GM12878 (cell line): ENCODE measurements at regions not wholly inside any gene's neighbourhood (a gene's known extent, or its start where the extent isn't known, plus 50 kb on each side); places are given as distances from the start of the nearest gene placed in this dataset.
"Not testable (repeated sequence)": the region's sequence is repeated elsewhere in the genome, so short reads cannot be mapped to it uniquely, and the experiment has no call there.

Experiments used
- ATAC-seq: fragments of 200-7000 bp; cut with Tn5 transposase; 3 replicates; pipeline ENCODE4 v1.9.1; 2020; ENCODE audit warnings: mild to moderate bottlenecking, moderate library complexity
- BruUV-seq: library from RNA; stranded (reverse); fragments of 400-500 nt; replicated peaks from 2 replicates; lab custom pipeline; 2021; lab: Mats Ljungman, UMichigan
- CTCF ChIA-PET: fragments of 300-600 bp; sonication (Branson Sonifier 250); formaldehyde crosslinking; extraction: SDS; loops from one replicate; lab custom pipeline; 2021; ENCODE audit warnings: inconsistent platforms; lab: Yijun Ruan, JAX
- POLR2A ChIA-PET: fragments of 350-600 bp; formaldehyde crosslinking; extraction: SDS; loops from one replicate; lab custom pipeline; 2021; ENCODE audit warnings: inconsistent platforms; lab: Charles Lee
- RAD21 ChIA-PET: fragments of 300-600 bp; sonication (Branson Sonifier 250); formaldehyde crosslinking; loops from one replicate; lab custom pipeline; 2023; ENCODE audit warnings: antibody characterized with exemption; ENCODE audit not compliant: unreplicated experiment; lab: Charles Lee
- SMC1A ChIA-PET: fragments of 300-600 bp; sonication (Branson Sonifier 250); formaldehyde crosslinking; loops from one replicate; lab custom pipeline; 2023; ENCODE audit not compliant: unreplicated experiment, uncharacterized antibody; lab: Charles Lee
- DNase-seq: peaks from one replicate; pipeline ENCODE4 v3.0.0-alpha.2; 2011; ENCODE audit warnings: low read depth, low spot score
- FAIRE-seq: peaks from 3 replicates; lab custom pipeline; 2011; peaks lifted over from hg19 to GRCh38; lab: Jason Lieb, UNC
- H2AFZ ChIP-seq: 2 replicates; pipeline ENCODE4 v1.6.0; 2011; ENCODE audit warnings: low read depth, low read length, control low read depth; ENCODE audit not compliant: control insufficient read depth
- H3K27ac ChIP-seq: 2 replicates; pipeline ENCODE4 v1.5.1; 2011; ENCODE audit warnings: control low read depth; ENCODE audit not compliant: control insufficient read depth, insufficient read depth
- H3K27me3 ChIP-seq, 2 experiments: replicated peaks in 1 of 2; 2 replicates each; pipeline versions ENCODE4 v1.6.0 to v1.6.1; 2011; ENCODE audit warnings: low read length in 1 of 2; ENCODE audit not compliant: control insufficient read depth in 2 of 2, insufficient read depth in 2 of 2
- H3K36me3 ChIP-seq, 2 experiments: 2 replicates each; pipeline ENCODE4 v1.5.1; 2011; ENCODE audit warnings: low read length in 1 of 2; ENCODE audit not compliant: control insufficient read depth in 2 of 2, insufficient read depth in 2 of 2
- H3K4me1 ChIP-seq: 2 replicates; pipeline ENCODE4 v1.6.1; 2011; ENCODE audit warnings: mild to moderate bottlenecking, low read length, moderate library complexity, mixed read lengths; ENCODE audit not compliant: control insufficient read depth, insufficient read depth
- H3K4me2 ChIP-seq: 2 replicates; pipeline ENCODE4 v1.6.0; 2011; ENCODE audit warnings: control low read depth; ENCODE audit not compliant: control insufficient read depth, insufficient read depth
- H3K4me3 ChIP-seq: fragments of 200-600 bp; sonication (generic); 2 replicates; pipeline ENCODE4 v1.5.1; 2016
- H3K79me2 ChIP-seq: 2 replicates; pipeline ENCODE4 v1.6.0; 2011; ENCODE audit warnings: low read length; ENCODE audit not compliant: control insufficient read depth, insufficient read depth
- H3K9ac ChIP-seq: 2 replicates; pipeline ENCODE4 v1.8.0; 2011; ENCODE audit warnings: low read length, control low read depth, mixed read lengths; ENCODE audit not compliant: control insufficient read depth, insufficient read depth
- H3K9me3 ChIP-seq: replicated peaks from 3 replicates; pipeline ENCODE4 v1.5.1; 2011; ENCODE audit warnings: mild to moderate bottlenecking, low read length; ENCODE audit not compliant: control insufficient read depth, insufficient read depth
- H4K20me1 ChIP-seq: 2 replicates; pipeline ENCODE4 v1.6.0; 2011; ENCODE audit not compliant: control insufficient read depth, insufficient read depth
- ATF7 ChIP-seq: fragments of 450-650 bp; IDR thresholded peaks from 2 replicates; pipeline ENCODE4 v1.6.1; 2016; ENCODE audit warnings: low read depth, mild to moderate bottlenecking
- EZH2 ChIP-seq: IDR thresholded peaks from 2 replicates; pipeline ENCODE4 v1.6.1; 2012; ENCODE audit warnings: low read depth, mild to moderate bottlenecking, control low read depth, inconsistent platforms, low read length, borderline replicate concordance; ENCODE audit not compliant: control insufficient read depth
- HDGF ChIP-seq: fragments of 450-650 bp; IDR thresholded peaks from 2 replicates; pipeline ENCODE4 v1.6.1; 2016; ENCODE audit warnings: antibody characterized with exemption
- IRF4 ChIP-seq: IDR thresholded peaks from 2 replicates; pipeline ENCODE4 v1.6.1; 2011; ENCODE audit warnings: low read depth, low read length
- SPI1 ChIP-seq: IDR thresholded peaks from 2 replicates; pipeline ENCODE4 v1.6.1; 2011; ENCODE audit warnings: low read depth, mild to moderate bottlenecking, low read length, moderate library complexity, borderline replicate concordance; ENCODE audit not compliant: insufficient read depth
- TCF3 ChIP-seq: IDR thresholded peaks from 2 replicates; pipeline ENCODE4 v1.6.1; 2012; ENCODE audit warnings: low read depth, mild to moderate bottlenecking, low read length, borderline replicate concordance; ENCODE audit not compliant: insufficient read depth
- ZNF24 ChIP-seq: fragments of 450-650 bp; IDR thresholded peaks from 2 replicates; pipeline ENCODE4 v1.6.1; 2017; ENCODE audit warnings: antibody characterized with exemption, mild to moderate bottlenecking
- WGBS: methylation state at CpG from one replicate; pipeline ENCODE4 v1.1.6; 2016; ENCODE audit warnings: low lambda C conversion rate; ENCODE audit not compliant: insufficient replicate concordance, insufficient coverage; ENCODE audit errors: missing lambda C conversion rate; 5-methylcytosine and 5-hydroxymethylcytosine counted together
- in situ Hi-C: fragments of 300-500 bp; cut with MboI; formaldehyde crosslinking; loops from 9 replicates; pipeline ENCODE4 v1.14.3; 2018; ENCODE audit warnings: mixed read lengths
- intact Hi-C: fragments of 100-400 bp; cut with micrococcal nuclease; formaldehyde crosslinking; loops from one replicate; pipeline ENCODE4 v1.14.2; 2022; ENCODE audit not compliant: unreplicated experiment
- TF ChIP-seq, protein P1 (sequence below): fragments of 450-650 bp; formaldehyde crosslinking; IDR thresholded peaks from 2 replicates; pipeline ENCODE4 v1.4.0; 2020; ENCODE audit warnings: mild to moderate bottlenecking, moderate library complexity
- TF ChIP-seq, protein P2 (sequence below): IDR thresholded peaks from 2 replicates; pipeline ENCODE4 v1.6.1; 2012; ENCODE audit warnings: low read depth, low read length, improper control_type of control experiment

DNA sequence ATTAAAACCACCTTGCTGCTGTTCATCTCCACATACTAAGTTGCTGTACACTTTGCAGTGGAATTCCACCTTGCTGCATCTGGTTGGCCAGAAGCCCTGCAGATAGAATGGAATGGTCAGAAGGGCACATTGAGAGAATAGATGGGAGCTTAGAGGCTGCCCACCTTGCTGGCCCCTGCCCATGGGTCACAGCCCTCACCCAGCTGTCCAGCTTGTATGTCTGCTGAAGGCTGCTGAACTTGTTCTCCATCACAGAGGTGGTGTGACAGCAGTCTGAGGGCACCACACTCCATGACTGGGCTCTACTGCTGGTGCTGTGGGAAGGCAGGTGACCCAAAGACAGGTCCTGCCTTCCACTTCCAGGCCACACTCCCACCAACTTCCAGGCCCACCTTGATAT is 1755.4 kb downstream of the TP53TG3F start (continued):
- TF ChIP-seq, protein P1, sequence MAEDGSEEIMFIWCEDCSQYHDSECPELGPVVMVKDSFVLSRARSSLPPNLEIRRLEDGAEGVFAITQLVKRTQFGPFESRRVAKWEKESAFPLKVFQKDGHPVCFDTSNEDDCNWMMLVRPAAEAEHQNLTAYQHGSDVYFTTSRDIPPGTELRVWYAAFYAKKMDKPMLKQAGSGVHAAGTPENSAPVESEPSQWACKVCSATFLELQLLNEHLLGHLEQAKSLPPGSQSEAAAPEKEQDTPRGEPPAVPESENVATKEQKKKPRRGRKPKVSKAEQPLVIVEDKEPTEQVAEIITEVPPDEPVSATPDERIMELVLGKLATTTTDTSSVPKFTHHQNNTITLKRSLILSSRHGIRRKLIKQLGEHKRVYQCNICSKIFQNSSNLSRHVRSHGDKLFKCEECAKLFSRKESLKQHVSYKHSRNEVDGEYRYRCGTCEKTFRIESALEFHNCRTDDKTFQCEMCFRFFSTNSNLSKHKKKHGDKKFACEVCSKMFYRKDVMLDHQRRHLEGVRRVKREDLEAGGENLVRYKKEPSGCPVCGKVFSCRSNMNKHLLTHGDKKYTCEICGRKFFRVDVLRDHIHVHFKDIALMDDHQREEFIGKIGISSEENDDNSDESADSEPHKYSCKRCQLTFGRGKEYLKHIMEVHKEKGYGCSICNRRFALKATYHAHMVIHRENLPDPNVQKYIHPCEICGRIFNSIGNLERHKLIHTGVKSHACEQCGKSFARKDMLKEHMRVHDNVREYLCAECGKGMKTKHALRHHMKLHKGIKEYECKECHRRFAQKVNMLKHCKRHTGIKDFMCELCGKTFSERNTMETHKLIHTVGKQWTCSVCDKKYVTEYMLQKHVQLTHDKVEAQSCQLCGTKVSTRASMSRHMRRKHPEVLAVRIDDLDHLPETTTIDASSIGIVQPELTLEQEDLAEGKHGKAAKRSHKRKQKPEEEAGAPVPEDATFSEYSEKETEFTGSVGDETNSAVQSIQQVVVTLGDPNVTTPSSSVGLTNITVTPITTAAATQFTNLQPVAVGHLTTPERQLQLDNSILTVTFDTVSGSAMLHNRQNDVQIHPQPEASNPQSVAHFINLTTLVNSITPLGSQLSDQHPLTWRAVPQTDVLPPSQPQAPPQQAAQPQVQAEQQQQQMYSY (CRISPR knock-in tag), result no peak
- TF ChIP-seq IRF4, result no peak
- TF ChIP-seq ZNF24, result no peak
- TF ChIP-seq HDGF, result no peak
- TF ChIP-seq, protein P2, sequence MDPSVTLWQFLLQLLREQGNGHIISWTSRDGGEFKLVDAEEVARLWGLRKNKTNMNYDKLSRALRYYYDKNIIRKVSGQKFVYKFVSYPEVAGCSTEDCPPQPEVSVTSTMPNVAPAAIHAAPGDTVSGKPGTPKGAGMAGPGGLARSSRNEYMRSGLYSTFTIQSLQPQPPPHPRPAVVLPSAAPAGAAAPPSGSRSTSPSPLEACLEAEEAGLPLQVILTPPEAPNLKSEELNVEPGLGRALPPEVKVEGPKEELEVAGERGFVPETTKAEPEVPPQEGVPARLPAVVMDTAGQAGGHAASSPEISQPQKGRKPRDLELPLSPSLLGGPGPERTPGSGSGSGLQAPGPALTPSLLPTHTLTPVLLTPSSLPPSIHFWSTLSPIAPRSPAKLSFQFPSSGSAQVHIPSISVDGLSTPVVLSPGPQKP, result no peak
- TF ChIP-seq EZH2, result no peak
- no peak for TF ChIP-seq SPI1

DNA sequence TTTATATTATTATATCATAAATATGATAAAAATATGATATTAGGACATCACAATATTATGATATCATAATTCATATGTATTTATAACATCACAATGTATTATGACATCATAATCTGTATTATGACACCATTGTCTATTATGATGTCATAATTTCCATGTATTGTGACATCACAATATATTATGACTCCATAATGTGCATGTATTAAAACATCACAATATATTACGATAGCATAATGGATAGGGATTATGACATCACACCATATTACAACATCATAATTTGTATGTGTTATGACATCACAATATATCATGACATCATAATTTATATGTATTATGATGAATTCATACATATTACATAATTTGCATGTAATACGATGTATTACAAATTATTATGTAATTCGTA is 1755.9 kb downstream of the TP53TG3F start:
- DNase-seq (no peak), FAIRE-seq (no peak), ATAC-seq (no peak)
- no peak overlapping the region for H3K4me2 ChIP-seq
- H4K20me1 ChIP-seq, result no peaks in the 10 kb centered on the region
- H3K36me3 ChIP-seq, result no peaks in the 10 kb centered on the region
- ChIA-PET SMC1A (no interaction called here), POLR2A (no interaction called here), RAD21 (no interaction called here), CTCF (no interaction called here)
- H3K4me3 ChIP-seq, result no peak overlapping the region
- intact Hi-C loops, result no loop called here
- H2AFZ ChIP-seq, result no peak overlapping the region
- H3K79me2 ChIP-seq, result no peaks in the 10 kb centered on the region
- H3K27me3 ChIP-seq, result no peaks in the 10 kb centered on the region
- in situ Hi-C loops, result no loop called here
- H3K4me1 ChIP-seq, result no peaks in the 10 kb centered on the region
- H3K27ac ChIP-seq, result no peak overlapping the region
- WGBS, result 29% methylated on average over 3 of the region's 3 CpGs
- no TSS peak for BruUV-seq
- no peaks in the 10 kb centered on the region; the same call in 2 of the 3 replicates for H3K9me3 ChIP-seq
- H3K9ac ChIP-seq, result no peak overlapping the region
- no peak for TF ChIP-seq TCF3
- peak; percentile 71 for TF ChIP-seq ATF7

DNA sequence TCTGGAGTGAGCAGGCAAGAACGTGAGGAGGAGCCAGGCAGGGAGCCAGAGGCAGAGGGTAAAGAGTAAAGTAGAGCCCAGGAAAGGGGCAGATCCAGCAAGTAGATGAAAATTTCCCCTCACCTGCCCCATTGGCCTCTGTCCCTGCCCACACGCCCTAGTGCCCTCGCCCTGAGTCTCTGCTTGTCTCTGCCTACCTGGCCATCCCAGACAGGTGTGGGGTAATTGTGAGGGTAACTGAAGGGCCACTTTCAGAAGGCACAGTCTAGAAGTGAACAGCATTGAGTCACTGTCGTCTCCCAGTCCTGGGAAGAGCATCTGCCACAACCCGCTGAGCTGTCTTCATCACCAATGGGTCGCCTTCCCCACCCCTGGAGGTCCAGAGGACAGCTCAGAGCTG is 1756.8 kb downstream of the TP53TG3F start:
- FAIRE-seq, H3K9me3 ChIP-seq, ATAC-seq, H3K4me2 ChIP-seq, DNase-seq, RAD21 ChIA-PET, H2AFZ ChIP-seq, H3K9ac ChIP-seq, H3K36me3 ChIP-seq, H3K27me3 ChIP-seq, intact Hi-C loops, H3K27ac ChIP-seq, CTCF ChIA-PET, POLR2A ChIA-PET, SMC1A ChIA-PET, H3K79me2 ChIP-seq, H4K20me1 ChIP-seq, in situ Hi-C loops, H3K4me3 ChIP-seq, H3K4me1 ChIP-seq, BruUV-seq: not testable (repeated sequence)
- WGBS, result 17% methylated on average over 6 of the region's 6 CpGs
